H9 (cell line): ENCODE measurements at regions not wholly inside any gene's neighbourhood (a gene's known extent, or its start where the extent isn't known, plus 50 kb on each side); places are given as distances from the start of the nearest gene placed in this dataset.

Experiments
- DNase-seq: peaks from one replicate; pipeline ENCODE4 v3.0.0-alpha.2; 2017
- H2AFZ ChIP-seq: one replicate; pipeline ENCODE4 v1.6.1; 2013; ENCODE audit warnings: mild to moderate bottlenecking, low read length, control low read depth, moderate library complexity
- H2AK5ac ChIP-seq: 2 replicates; pipeline ENCODE4 v1.6.1; 2013; ENCODE audit warnings: low read length, control low read depth, mixed read lengths; ENCODE audit not compliant: insufficient read length
- H2BK120ac ChIP-seq: one replicate; pipeline ENCODE4 v1.6.1; 2013; ENCODE audit warnings: low read depth, mild to moderate bottlenecking, low read length, control low read depth, inconsistent platforms; ENCODE audit not compliant: poor library complexity, severe bottlenecking
- H2BK12ac ChIP-seq: 2 replicates; pipeline ENCODE4 v1.6.1; 2013; ENCODE audit warnings: low read length, control low read depth, mixed read lengths, low read depth; ENCODE audit not compliant: insufficient read length
- H2BK15ac ChIP-seq: 2 replicates; pipeline ENCODE4 v1.6.1; 2013; ENCODE audit warnings: low read depth, low read length, control low read depth
- H2BK20ac ChIP-seq: one replicate; pipeline ENCODE4 v1.6.1; 2013; ENCODE audit warnings: low read depth, mild to moderate bottlenecking, low read length, control low read depth, inconsistent platforms; ENCODE audit not compliant: poor library complexity, severe bottlenecking
- H2BK5ac ChIP-seq: 2 replicates; pipeline ENCODE4 v1.6.1; 2013; ENCODE audit warnings: low read length, control low read depth, mixed read lengths; ENCODE audit not compliant: insufficient read length
- H3K14ac ChIP-seq: 2 replicates; pipeline ENCODE4 v1.6.1; 2013; ENCODE audit warnings: low read length, control low read depth; ENCODE audit not compliant: insufficient read depth
- H3K18ac ChIP-seq: 2 replicates; pipeline ENCODE4 v1.6.1; 2013; ENCODE audit warnings: low read depth, mild to moderate bottlenecking, mixed read lengths, low read length, control low read depth; ENCODE audit not compliant: insufficient read length
- H3K23ac ChIP-seq: 2 replicates; pipeline ENCODE4 v1.6.1; 2013; ENCODE audit warnings: low read length, control low read depth, mixed read lengths, low read depth; ENCODE audit not compliant: insufficient read length
- H3K23me2 ChIP-seq: 2 replicates; pipeline ENCODE4 v1.6.1; 2013; ENCODE audit warnings: low read depth, mild to moderate bottlenecking, mixed read lengths, low read length, control low read depth; ENCODE audit not compliant: insufficient read length, poor library complexity, severe bottlenecking
- H3K27ac ChIP-seq: 2 replicates; pipeline ENCODE4 v1.5.1; 2013; ENCODE audit warnings: low read length, control low read depth, mixed read lengths, low read depth; ENCODE audit not compliant: insufficient read length
- H3K27me3 ChIP-seq: 2 replicates; pipeline ENCODE4 v1.6.1; 2013; ENCODE audit warnings: low read length, control low read depth, inconsistent platforms; ENCODE audit not compliant: insufficient read depth
- H3K4ac ChIP-seq: 2 replicates; pipeline ENCODE4 v1.6.1; 2013; ENCODE audit warnings: low read depth, mild to moderate bottlenecking, control low read depth, inconsistent platforms, low read length, moderate library complexity
- H3K4me1 ChIP-seq: 2 replicates; pipeline ENCODE4 v1.6.1; 2013; ENCODE audit warnings: low read length, control low read depth, inconsistent platforms; ENCODE audit not compliant: insufficient read depth
- H3K4me2 ChIP-seq: 2 replicates; pipeline ENCODE4 v1.6.1; 2013; ENCODE audit warnings: low read length, control low read depth, mixed read lengths; ENCODE audit not compliant: insufficient read length, insufficient read depth
- H3K56ac ChIP-seq: 2 replicates; pipeline ENCODE4 v1.6.1; 2013; ENCODE audit warnings: low read depth, mild to moderate bottlenecking, mixed read lengths, low read length, control low read depth; ENCODE audit not compliant: insufficient read length
- H3K79me1 ChIP-seq: 2 replicates; pipeline ENCODE4 v1.6.1; 2013; ENCODE audit warnings: low read depth, mild to moderate bottlenecking, moderate library complexity, low read length, control low read depth, inconsistent platforms; ENCODE audit not compliant: insufficient read depth, poor library complexity, severe bottlenecking
- H3K79me2 ChIP-seq: 2 replicates; pipeline ENCODE4 v1.6.1; 2013; ENCODE audit warnings: low read length, control low read depth, inconsistent platforms; ENCODE audit not compliant: insufficient read depth
- H3K9ac ChIP-seq: 2 replicates; pipeline ENCODE4 v1.6.1; 2013; ENCODE audit warnings: low read length, control low read depth, mixed read lengths; ENCODE audit not compliant: insufficient read length; ENCODE audit errors: extremely low read depth
- H3K9me3 ChIP-seq: one replicate; pipeline ENCODE4 v1.6.1; 2013; ENCODE audit warnings: low read depth, low read length, inconsistent platforms; ENCODE audit not compliant: control insufficient read depth
- H3T11ph ChIP-seq: one replicate; pipeline ENCODE4 v1.6.1; 2013; ENCODE audit warnings: mild to moderate bottlenecking, low read length, control low read depth, inconsistent platforms
- H4K20me1 ChIP-seq: one replicate; pipeline ENCODE4 v1.6.1; 2013; ENCODE audit not compliant: control insufficient read depth, insufficient read length, insufficient read depth
- H4K5ac ChIP-seq: 2 replicates; pipeline ENCODE4 v1.6.1; 2013; ENCODE audit warnings: low read depth, mild to moderate bottlenecking, mixed read lengths, low read length, control low read depth; ENCODE audit not compliant: insufficient read length
- H4K8ac ChIP-seq: replicated peaks from 2 replicates; pipeline ENCODE4 v1.6.1; 2013; ENCODE audit warnings: low read length, control low read depth, mixed read lengths, low read depth; ENCODE audit not compliant: insufficient read length
- H4K91ac ChIP-seq: 2 replicates; pipeline ENCODE4 v1.6.1; 2013; ENCODE audit warnings: low read depth, mild to moderate bottlenecking, moderate library complexity, mixed read lengths, low read length, control low read depth; ENCODE audit not compliant: insufficient read length
- H3K27ac Mint-ChIP-seq, 3 experiments: 2 replicates in 2 of 3; 3 replicates in 1 of 3; pipeline ENCODE4 v1.8.0; 2020 to 2021; ENCODE audit warnings: mixed read lengths in 3 of 3, mild to moderate bottlenecking in 1 of 3, moderate library complexity in 1 of 3
- H3K27me3 Mint-ChIP-seq: 2 replicates; pipeline ENCODE4 v1.8.0; 2021; ENCODE audit warnings: low read depth, mild to moderate bottlenecking, moderate library complexity, mixed read lengths
- H3K36me3 Mint-ChIP-seq, 3 experiments: 2 replicates in 2 of 3; 3 replicates in 1 of 3; pipeline ENCODE4 v1.8.0; 2020 to 2021; ENCODE audit warnings: low read depth in 3 of 3, mixed read lengths in 3 of 3; ENCODE audit not compliant: insufficient read depth in 1 of 3
- H3K4me1 Mint-ChIP-seq, 2 experiments: 2 replicates each; pipeline ENCODE4 v1.8.0; 2020; ENCODE audit warnings: mixed read lengths in 2 of 2
- H3K4me3 Mint-ChIP-seq, 2 experiments: 2 replicates in 1 of 2; 3 replicates in 1 of 2; pipeline ENCODE4 v1.8.0; 2020 to 2021; ENCODE audit warnings: mild to moderate bottlenecking in 2 of 2, mixed read lengths in 2 of 2, moderate library complexity in 1 of 2
- H3K9me3 Mint-ChIP-seq, 2 experiments: 2 replicates in 1 of 2; 3 replicates in 1 of 2; pipeline ENCODE4 v1.8.0; 2020; ENCODE audit warnings: mild to moderate bottlenecking in 2 of 2, mixed read lengths in 2 of 2, moderate library complexity in 1 of 2
- WGBS: extraction: QIAGEN DNeasy Blood & Tissue Kit; methylation state at CpG from one replicate; pipeline ENCODE4 v1.1.7; 2013; ENCODE audit warnings: missing lambda C conversion rate, low lambda C conversion rate, mixed read lengths; ENCODE audit not compliant: insufficient read length; ENCODE audit errors: extremely low coverage; 5-methylcytosine and 5-hydroxymethylcytosine counted together
- TF ChIP-seq, protein P1 (sequence below): fragments of 200-600 bp; sonication (generic); conservative IDR thresholded peaks from 3 replicates; pipeline ENCODE4 v1.8.0; 2021; ENCODE audit warnings: antibody characterized with exemption, mild to moderate bottlenecking

- H2BK5ac ChIP-seq = no peak overlapping the region
- H2BK12ac ChIP-seq = no peak overlapping the region
- H3K18ac ChIP-seq = no peak overlapping the region
- no peak overlapping the region for H3K27ac Mint-ChIP-seq
- no peak overlapping the region for H3K4ac ChIP-seq
- peaks cover 14% of the 10 kb centered on the region for H3K27me3 ChIP-seq
- peaks cover 65% of the 10 kb centered on the region for H3K27me3 Mint-ChIP-seq
- H4K91ac ChIP-seq = no peak overlapping the region
- peaks cover 12 to 16% of the 10 kb centered on the region in 2 experiments for H3K4me1 Mint-ChIP-seq
- H3K79me1 ChIP-seq = no peaks in the 10 kb centered on the region
- no peak overlapping the region for H4K8ac ChIP-seq
- H3K9ac ChIP-seq = no peak overlapping the region
- no peak overlapping the region for H3K4me2 ChIP-seq
- H3K4me1 ChIP-seq = no peaks in the 10 kb centered on the region
- no peaks in the 10 kb centered on the region for H3K9me3 ChIP-seq
- no peak overlapping the region for H2BK120ac ChIP-seq
- no peak overlapping the region for H3T11ph ChIP-seq
- H3K27ac ChIP-seq = no peak overlapping the region
- no peak overlapping the region for H3K56ac ChIP-seq
- no peaks in the 10 kb centered on the region for H3K36me3 Mint-ChIP-seq
- H3K4me3 Mint-ChIP-seq = no peak overlapping the region
- H2AK5ac ChIP-seq = no peak overlapping the region
- H3K14ac ChIP-seq = no peak overlapping the region
- peaks cover 5% of the 10 kb centered on the region for H3K23me2 ChIP-seq
- no peaks in the 10 kb centered on the region for H3K79me2 ChIP-seq
- no peaks in the 10 kb centered on the region for H4K20me1 ChIP-seq
- no peak overlapping the region for H3K23ac ChIP-seq
- TF ChIP-seq, protein P1, sequence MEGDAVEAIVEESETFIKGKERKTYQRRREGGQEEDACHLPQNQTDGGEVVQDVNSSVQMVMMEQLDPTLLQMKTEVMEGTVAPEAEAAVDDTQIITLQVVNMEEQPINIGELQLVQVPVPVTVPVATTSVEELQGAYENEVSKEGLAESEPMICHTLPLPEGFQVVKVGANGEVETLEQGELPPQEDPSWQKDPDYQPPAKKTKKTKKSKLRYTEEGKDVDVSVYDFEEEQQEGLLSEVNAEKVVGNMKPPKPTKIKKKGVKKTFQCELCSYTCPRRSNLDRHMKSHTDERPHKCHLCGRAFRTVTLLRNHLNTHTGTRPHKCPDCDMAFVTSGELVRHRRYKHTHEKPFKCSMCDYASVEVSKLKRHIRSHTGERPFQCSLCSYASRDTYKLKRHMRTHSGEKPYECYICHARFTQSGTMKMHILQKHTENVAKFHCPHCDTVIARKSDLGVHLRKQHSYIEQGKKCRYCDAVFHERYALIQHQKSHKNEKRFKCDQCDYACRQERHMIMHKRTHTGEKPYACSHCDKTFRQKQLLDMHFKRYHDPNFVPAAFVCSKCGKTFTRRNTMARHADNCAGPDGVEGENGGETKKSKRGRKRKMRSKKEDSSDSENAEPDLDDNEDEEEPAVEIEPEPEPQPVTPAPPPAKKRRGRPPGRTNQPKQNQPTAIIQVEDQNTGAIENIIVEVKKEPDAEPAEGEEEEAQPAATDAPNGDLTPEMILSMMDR = no peak
- H4K5ac ChIP-seq = no peak overlapping the region
- H2BK15ac ChIP-seq = no peak overlapping the region
- no peak overlapping the region for H2BK20ac ChIP-seq
- WGBS = no CpG with 5 or more reads among the region's 2 CpGs
- no peak for DNase-seq
- H2AFZ ChIP-seq = no peak overlapping the region
- no peaks in the 10 kb centered on the region for H3K9me3 Mint-ChIP-seq
Measured at GRCh38 chr18:22564036-22564435, 146.3 kb upstream of the CTAGE1 start.
